H7 (cell line): ENCODE measurements at regions not wholly inside any gene's neighbourhood (a gene's known extent, or its start where the extent isn't known, plus 50 kb on each side); places are given as distances from the start of the nearest gene placed in this dataset.
"Not testable (repeated sequence)": the region's sequence is repeated elsewhere in the genome, so short reads cannot be mapped to it uniquely, and the experiment has no call there.

Source experiments
- DNase-seq: peaks from one replicate; pipeline ENCODE4 v3.0.0; 2012
- H3K27me3 ChIP-seq: 2 replicates; pipeline ENCODE4 v1.6.0; 2011; ENCODE audit warnings: mild to moderate bottlenecking, low read length; ENCODE audit not compliant: control insufficient read depth, insufficient read depth
- H3K36me3 ChIP-seq: replicated peaks from 2 replicates; pipeline ENCODE4 v1.5.1; 2011; ENCODE audit warnings: low read length; ENCODE audit not compliant: control insufficient read depth, insufficient read depth
- H3K4me3 ChIP-seq: 2 replicates; pipeline ENCODE4 v1.5.1; 2011; ENCODE audit warnings: low read depth, mild to moderate bottlenecking, control low read depth, low read length, moderate library complexity; ENCODE audit not compliant: insufficient read depth

DNA sequence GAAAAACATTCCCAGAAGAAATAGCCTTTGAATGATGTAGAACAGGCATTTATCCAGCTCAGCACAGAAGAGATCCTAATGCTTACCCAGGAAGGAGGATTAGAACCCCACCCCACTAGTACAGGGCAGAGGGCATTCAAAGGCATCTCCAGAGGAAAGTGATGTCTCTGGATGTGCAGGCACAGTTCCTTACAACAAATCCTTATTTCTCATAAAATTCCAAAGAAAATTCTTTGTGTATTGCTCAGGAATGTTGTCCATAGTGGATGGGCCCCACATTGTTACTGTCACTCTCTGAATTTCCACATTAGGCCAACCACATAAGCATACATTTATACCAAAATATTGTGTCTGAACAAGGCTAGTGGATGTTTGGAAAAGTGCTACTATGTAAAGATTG, 243.0 kb downstream of the ADRA2A start:
- no peak for DNase-seq

DNA sequence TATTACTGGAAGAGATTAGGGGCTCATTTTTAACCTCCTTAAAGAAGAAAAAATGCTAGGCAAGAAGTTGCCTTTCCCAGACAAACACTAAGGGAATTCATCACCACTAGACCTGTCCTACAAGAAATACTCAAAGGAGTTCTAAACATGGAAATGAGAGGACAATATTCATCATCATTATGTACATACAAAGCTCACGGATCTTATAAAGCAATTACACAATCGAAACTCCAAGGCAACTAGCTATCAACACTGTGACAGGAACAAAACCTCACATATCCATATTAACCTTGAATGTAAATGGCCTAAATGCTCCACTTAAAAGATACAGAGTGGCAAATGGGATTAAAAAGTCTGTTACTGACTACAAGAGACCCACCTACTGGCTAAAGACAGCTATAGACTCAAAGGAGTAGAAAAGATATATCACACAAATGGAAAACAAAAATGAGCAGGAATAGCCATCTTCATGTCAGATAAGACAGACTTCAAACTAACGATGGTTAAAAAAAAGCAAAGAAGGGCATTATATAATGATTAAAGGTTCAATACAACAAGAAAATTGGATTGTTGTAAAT, 246.6 kb downstream of the ADRA2A start:
- H3K4me3 ChIP-seq, result no peak overlapping the region
- peak; percentile 12 for DNase-seq
- H3K27me3 ChIP-seq, result no peaks in the 10 kb centered on the region
- no peaks in the 10 kb centered on the region for H3K36me3 ChIP-seq

More for the DNA sequence above, 243.0 kb downstream of the ADRA2A start:
- Histone ChIP-seq H3K36me3 (no peaks in the 10 kb centered on the region), H3K27me3 (no peaks in the 10 kb centered on the region), H3K4me3 (no peak overlapping the region)

DNA sequence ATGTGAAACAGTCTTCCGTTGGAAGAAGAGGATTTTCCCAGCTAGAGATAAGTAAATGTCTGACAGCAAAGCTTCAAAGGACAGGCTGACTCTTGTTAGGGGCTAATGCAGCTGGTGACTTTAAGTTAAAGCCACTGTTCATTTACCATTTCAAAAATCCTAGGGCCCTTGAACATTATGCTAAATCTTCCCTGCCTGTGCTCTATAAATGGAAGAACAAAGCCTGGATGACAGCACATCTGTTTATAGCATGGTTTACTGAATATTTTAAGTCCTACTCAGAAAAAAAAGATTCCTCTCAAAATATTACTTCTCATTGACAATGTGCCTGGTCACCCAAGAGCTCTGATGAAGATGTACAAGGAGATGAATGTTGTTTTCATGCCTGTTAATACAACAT, 255.3 kb downstream of the ADRA2A start:
- not testable (repeated sequence) for H3K27me3 ChIP-seq, H3K4me3 ChIP-seq

DNA sequence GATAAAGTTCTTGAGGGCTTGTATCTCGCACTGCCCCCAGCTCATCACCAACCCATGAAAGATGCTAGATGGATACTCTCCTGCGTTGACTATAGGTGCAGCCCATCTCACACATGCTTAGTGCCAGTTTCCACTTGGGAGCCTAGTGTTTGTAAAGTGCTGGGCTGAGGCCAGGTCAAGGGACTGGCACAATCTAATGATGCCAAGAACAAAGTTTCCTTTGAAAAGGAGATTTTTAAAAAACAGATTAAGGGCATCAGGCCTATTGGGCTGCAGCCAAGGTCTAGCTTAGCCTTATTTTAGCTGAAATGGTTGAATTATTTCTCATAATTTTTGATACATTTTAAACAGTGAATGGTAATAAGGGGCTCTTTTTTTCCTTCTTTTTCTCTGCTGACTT, 259.0 kb downstream of the ADRA2A start:
- Histone ChIP-seq H3K36me3 (no peaks in the 10 kb centered on the region), H3K27me3 (no peaks in the 10 kb centered on the region), H3K4me3 (no peak overlapping the region)
- no peak for DNase-seq

More for the DNA sequence above, 255.3 kb downstream of the ADRA2A start:
- not testable (repeated sequence) for H3K36me3 ChIP-seq, DNase-seq

DNA sequence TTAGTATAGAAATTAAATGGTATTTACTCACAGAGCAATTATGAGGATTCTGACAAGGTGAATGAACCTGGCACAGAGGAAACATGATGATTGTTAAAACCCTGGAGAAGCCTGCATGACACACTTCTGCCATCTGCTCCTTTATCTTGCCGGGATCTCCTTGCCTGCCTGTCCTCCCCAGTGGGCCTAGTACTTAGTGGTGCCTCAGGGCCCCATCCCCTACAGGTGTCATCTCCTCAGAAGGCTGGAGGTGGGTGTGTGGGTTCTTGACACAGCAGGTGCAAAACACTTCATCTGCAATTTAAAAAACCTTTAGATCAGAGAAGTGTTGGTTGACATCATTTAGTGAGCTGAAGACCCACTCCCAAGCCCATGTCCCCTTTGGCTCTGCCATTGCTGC, 261.2 kb downstream of the ADRA2A start:
- Histone ChIP-seq H3K4me3 (no peak overlapping the region), H3K27me3 (no peaks in the 10 kb centered on the region), H3K36me3 (no peaks in the 10 kb centered on the region)
- no peak for DNase-seq

DNA sequence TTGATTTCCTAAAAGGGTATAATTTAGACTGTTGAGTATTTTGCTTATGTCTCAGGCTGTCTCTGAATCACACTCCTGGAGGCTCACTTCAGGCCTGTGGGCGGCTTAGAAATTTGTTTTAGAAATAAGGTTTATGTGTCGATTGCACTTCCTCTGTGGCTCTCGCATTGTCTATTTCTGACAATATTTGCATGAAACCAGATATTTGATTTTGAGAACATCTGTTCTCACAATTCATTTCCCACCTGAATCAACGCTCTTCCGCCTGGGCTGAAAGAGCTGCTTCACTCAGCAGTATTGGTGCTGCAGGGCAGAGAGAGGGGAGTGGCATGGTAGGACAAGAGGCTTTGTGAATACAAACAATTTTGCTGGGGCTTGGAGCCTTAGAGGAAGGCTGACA, 262.0 kb downstream of the ADRA2A start:
- no peak for DNase-seq
- no peak overlapping the region for H3K4me3 ChIP-seq
- no peaks in the 10 kb centered on the region for H3K36me3 ChIP-seq
- H3K27me3 ChIP-seq, result no peaks in the 10 kb centered on the region

DNA sequence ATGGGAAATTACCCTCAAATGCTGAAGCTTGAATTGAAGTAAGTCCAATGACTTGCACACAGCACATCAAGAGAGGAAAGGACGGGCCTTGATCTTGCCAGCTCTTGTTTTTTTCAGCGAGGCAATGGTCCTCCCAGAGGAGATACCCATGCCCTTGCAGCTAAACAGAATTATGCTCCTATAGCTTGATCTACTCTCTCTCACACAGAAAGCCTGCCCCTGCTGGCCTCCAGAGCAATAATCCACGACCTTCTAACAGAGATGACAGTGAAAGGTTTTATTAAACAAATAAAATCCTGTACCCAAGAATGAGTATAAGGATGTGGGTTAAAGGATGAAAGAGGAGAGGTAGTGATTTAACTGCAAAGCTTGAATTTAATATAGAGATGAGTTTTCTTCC, 268.0 kb downstream of the ADRA2A start:
- no peak overlapping the region for H3K4me3 ChIP-seq
- peak; percentile 7 for DNase-seq
- no peaks in the 10 kb centered on the region for H3K27me3 ChIP-seq
- no peaks in the 10 kb centered on the region for H3K36me3 ChIP-seq

DNA sequence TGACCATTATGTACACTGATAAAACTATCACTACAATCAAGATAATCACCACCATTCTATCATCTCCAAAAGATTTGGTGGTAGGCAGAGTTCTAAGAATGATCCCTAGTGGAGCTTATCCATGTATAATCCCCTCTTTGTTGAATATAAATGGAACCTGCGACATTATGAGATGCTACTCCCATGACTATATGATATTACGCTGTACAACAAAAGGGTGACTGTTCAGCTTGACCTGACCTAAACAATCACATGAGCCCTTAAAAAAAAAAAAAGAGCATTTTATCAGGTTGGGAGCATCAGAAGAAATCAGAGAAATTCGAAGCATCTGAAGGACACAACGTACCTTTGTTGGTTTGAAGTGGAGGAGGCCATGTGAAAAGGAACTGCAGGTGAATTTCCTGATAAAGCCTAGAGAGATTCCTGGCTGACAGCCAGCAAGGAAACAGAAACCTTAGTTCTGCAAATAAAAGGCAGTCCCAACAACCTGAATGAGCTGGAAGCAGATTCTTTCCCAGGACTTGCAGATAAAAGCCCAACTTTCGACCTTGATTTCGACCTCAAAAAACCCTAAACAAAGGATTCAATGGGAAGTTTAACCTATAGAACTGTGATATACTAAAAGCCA, 270.7 kb downstream of the ADRA2A start:
- DNase-seq, result no peak
- no peak overlapping the region for H3K4me3 ChIP-seq
- no peaks in the 10 kb centered on the region for H3K36me3 ChIP-seq
- no peaks in the 10 kb centered on the region for H3K27me3 ChIP-seq

DNA sequence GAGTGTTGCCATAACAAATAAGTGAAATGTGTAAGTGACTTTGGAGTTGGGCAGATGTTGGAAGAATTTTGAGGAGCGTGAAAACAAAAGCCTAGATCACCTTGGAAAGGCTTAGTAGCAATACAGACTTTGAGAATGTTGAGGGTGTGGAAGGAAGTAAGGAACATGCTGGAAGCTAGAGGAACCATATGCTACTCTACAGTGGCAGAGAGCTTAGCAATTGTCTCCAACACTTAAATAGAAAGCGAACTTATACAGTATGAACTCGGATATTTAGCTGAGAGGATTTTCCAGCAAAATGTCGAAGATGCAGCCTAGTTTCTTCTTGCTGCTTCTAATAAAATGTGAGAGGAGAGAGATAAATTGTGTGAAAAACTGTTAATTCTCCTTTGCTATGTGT, 271.2 kb downstream of the ADRA2A start:
- H3K4me3 ChIP-seq, result no peak overlapping the region
- DNase-seq, result no peak
- no peaks in the 10 kb centered on the region for H3K36me3 ChIP-seq
- no peaks in the 10 kb centered on the region for H3K27me3 ChIP-seq

DNA sequence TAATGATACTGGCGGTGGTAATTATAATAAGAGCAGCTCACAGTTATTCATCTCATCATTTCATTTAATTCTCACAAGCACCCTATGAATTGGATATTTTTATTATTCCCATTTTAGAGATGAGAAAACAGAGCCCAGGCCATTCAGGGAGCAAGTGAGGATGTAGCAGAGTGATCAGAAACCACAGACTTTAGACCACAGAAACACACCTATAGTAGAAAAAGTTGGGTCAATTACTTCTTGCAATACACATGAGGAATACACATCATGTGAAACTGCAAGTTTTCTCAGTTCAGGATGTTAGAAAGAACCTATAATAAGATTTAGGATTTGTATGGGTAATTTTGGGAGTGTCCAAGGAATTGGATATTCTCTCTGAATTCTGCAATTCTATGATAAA, 278.0 kb downstream of the ADRA2A start:
- no peaks in the 10 kb centered on the region for H3K36me3 ChIP-seq
- no peak overlapping the region for H3K4me3 ChIP-seq
- DNase-seq, result no peak
- H3K27me3 ChIP-seq, result no peaks in the 10 kb centered on the region

DNA sequence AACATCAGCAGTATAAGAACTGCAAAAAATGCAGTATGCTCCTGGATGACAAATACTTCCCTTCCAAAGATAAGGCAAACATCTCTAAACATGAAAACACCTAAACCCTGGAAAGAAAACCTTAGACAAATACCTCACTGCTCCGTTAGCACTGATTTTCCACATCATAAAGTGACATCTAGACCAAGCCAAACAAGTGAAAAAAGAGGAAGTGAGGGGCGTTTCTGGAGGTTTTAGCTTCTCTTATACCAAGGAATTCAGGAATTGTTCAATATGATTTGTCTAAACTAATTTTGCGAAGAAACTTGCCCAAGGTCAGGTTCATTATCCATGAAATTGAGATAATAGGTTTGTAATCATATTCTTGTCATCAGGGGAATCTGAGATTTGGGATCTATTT, 279.7 kb downstream of the ADRA2A start:
- H3K4me3 ChIP-seq, result no peak overlapping the region
- no peaks in the 10 kb centered on the region for H3K36me3 ChIP-seq
- no peaks in the 10 kb centered on the region for H3K27me3 ChIP-seq
- no peak for DNase-seq

DNA sequence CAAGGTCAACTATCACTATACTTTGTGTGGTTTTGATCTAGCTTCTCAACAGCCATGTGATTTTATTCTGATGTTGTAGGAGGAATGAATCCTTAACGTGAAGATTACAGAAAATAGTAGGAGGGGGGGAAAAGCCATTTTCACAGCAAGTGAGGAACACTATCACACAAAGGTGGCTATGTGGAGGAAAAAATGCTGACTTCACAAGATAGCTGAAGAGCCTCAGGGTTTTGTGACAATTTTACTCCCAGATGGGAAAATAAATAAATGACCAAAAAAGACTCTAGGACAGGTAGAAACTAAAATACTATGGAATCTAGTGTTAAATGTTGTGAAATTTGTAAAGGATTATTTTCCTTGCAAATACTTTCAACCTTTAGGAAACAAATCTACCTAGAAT, 281.0 kb downstream of the ADRA2A start:
- Histone ChIP-seq H3K27me3 (no peaks in the 10 kb centered on the region), H3K4me3 (no peak overlapping the region), H3K36me3 (no peaks in the 10 kb centered on the region)
- no peak for DNase-seq

DNA sequence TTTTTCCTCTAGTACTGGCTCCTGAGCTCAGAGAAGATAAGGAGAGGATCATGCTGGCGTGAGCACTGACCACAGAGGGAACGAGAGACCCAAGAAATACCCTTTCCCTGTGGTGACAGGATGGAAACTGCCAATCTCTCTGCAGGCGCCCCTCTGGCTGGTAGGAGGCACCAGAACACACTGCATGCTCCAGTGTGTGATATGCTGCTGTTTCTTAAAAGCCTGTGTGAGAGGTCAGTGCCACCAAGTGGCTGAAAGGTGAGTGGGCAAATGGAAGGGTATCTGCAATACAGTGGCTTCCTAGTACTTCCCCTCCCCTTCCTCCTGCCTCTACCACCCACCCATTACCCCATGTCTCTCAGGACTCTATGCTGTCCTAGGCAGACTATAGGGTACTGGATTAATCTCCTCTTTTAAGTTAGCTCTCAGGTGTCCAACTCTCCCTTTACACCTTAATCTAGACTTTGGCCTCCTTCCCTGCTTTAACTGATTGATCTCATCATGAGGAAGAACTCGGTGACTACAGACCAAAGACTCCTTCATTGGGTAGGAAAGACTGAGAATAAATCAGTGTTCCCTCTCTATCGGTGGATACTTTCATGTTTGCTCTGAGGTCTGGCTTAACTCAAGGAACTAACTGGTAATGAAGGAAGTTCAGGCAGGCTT, 283.6 kb downstream of the ADRA2A start:
- Histone ChIP-seq H3K27me3 (no peaks in the 10 kb centered on the region; the same call in 1 of the 2 replicates), H3K36me3 (no peaks in the 10 kb centered on the region), H3K4me3 (no peak overlapping the region)
- DNase-seq, result peak; percentile 29

DNA sequence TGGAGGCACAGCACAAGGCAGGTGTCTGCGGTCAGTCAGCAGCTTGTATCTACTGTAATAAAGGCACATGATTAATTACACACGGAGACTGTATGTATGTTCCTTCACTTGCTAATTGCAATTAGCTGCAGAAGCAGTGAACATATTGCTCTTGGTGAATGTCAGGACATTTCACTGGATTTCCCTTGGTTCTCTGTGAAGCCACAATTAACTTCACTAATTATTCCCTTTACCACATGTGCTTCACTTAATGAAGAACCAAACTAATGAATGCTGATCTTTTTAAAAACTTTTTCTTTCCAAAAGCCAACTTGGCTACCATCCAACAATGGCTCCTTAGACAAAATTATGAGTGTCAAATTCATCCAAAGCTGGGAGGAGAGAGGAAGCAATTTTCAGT, 290.7 kb downstream of the ADRA2A start:
- no peaks in the 10 kb centered on the region for H3K36me3 ChIP-seq
- no peak for DNase-seq
- H3K27me3 ChIP-seq, result peaks cover 1% of the 10 kb centered on the region; the same call in 1 of the 2 replicates
- H3K4me3 ChIP-seq, result no peak overlapping the region

DNA sequence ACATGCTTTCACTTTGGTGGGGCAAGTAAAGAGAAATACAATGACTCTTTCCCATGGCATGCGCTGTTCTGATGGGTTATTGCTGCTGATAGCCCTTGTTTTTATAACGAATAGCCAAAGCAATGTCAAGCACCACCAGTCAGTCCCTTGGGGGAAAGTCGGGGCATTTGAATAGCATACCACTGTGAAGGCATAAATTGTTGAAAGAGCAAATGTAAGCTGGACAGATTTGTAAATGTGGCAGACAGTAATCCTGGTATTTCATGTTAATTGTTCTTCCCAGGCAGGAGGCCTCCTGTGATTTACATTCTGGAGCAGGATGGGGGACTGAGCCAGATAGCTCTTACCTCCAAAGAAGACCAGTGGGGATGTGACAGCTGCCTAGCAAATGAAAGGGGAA, 293.3 kb downstream of the ADRA2A start:
- DNase-seq, result peak; percentile 19
- Histone ChIP-seq H3K36me3 (no peaks in the 10 kb centered on the region), H3K27me3 (peaks cover 1% of the 10 kb centered on the region; the same call in 1 of the 2 replicates), H3K4me3 (no peak overlapping the region)
